ENCODE measurements at regions not wholly inside any gene's neighbourhood (a gene's known extent, or its start where the extent isn't known, plus 50 kb on each side); places are given as distances from the start of the nearest gene placed in this dataset.
"Not testable (repeated sequence)": the region's sequence is repeated elsewhere in the genome, so short reads cannot be mapped to it uniquely, and the experiment has no call there.

DNA sequence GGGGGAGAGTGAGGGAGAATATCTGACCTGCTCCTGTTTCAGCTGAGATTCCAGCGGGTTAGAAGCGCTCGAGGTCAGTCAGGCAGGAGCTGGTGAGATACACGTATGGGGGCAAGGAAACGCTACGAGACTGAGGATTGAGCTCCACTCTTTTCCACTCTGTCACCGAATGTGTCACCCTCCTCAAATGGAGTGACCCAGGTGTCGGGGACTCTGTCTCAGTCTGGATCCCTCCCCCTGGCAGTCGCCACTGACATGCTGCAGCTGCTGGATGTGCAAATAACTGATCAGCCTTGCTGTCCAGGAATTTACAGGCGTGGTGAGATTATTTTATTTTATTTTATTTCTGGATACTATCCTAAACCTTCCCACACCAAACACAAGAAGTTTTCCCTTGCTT lies 100.9 kb upstream of the DPP6 start:
- H3K4me3 ChIP-seq (ENCODE audit: low read depth, low read length), result no peak overlapping the region
- DNase-seq (ENCODE audit: low read depth), result no peak
- TF ChIP-seq, protein P1, sequence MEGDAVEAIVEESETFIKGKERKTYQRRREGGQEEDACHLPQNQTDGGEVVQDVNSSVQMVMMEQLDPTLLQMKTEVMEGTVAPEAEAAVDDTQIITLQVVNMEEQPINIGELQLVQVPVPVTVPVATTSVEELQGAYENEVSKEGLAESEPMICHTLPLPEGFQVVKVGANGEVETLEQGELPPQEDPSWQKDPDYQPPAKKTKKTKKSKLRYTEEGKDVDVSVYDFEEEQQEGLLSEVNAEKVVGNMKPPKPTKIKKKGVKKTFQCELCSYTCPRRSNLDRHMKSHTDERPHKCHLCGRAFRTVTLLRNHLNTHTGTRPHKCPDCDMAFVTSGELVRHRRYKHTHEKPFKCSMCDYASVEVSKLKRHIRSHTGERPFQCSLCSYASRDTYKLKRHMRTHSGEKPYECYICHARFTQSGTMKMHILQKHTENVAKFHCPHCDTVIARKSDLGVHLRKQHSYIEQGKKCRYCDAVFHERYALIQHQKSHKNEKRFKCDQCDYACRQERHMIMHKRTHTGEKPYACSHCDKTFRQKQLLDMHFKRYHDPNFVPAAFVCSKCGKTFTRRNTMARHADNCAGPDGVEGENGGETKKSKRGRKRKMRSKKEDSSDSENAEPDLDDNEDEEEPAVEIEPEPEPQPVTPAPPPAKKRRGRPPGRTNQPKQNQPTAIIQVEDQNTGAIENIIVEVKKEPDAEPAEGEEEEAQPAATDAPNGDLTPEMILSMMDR (IDR thresholded peaks at IDR 0.05; ENCODE audit: low read depth, low read length, missing control alignments), result no peak

DNA sequence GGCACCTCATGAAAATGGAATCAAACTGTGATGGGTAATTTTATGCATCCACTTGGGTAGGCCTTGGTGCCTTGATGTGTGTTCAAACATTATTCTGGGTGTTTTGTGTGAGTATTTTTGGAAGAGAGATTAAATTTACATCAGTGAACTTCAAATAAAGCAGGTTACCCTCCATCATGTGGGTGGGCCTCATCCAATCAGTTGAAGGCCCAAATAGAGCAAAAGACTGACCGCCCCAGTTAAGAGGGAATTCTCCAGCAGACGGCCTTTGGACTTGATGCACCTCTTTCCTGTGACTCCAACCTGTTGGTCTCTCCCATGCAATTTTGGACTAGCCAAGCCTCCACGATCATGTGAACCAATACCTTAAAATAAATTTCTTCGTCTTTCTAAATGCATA lies 97.7 kb upstream of the DPP6 start:
- DNase-seq (ENCODE audit: low read depth), result no peak
- TF ChIP-seq, protein P1 (IDR thresholded peaks at IDR 0.05; ENCODE audit: low read depth, low read length, missing control alignments), result no peak
- H3K4me3 ChIP-seq (ENCODE audit: low read depth, low read length), result no peak overlapping the region

DNA sequence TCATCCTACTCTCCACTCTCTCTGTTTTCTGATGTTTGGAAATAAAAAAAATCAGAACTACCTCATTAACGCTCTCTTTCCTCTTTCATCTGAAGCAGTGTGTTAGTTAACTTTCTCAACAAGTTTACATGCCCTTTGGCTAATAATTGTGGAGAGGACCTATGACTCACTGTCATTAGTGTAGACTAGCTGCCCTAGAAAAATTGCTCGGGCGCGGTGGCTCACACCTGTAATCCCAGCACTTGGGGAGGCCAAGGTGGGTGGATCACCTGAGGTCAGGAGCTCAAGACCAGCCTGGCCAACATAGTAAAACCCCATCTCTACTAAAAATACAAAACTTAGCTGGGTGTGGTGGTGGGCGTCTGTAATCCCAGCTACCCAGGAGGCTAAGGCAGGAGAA lies 94.5 kb upstream of the DPP6 start:
- not testable (repeated sequence) for H3K4me3 ChIP-seq (ENCODE audit: low read depth, low read length); DNase-seq (ENCODE audit: low read depth)

DNA sequence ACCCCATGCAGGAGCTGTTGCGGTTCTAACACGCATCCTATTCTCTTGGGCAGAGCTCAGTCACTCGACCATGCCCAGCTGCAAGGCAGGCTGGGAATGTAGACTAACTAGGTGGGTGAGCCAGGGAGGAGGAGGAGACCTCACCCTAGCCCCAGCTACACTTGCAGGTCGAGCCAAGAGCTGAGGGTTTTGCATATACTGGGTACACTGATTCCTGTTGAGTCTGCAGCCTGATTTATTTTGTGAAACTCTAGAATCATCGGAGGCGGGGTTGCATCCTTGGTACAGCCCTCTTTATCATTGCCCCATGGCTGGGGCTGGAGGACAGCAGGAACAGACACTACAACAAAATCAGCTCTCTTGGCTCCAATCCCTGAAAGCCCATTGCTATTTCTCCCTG lies 93.8 kb upstream of the DPP6 start:
- not testable (repeated sequence) for DNase-seq (ENCODE audit: low read depth); H3K4me3 ChIP-seq (ENCODE audit: low read depth, low read length)

DNA sequence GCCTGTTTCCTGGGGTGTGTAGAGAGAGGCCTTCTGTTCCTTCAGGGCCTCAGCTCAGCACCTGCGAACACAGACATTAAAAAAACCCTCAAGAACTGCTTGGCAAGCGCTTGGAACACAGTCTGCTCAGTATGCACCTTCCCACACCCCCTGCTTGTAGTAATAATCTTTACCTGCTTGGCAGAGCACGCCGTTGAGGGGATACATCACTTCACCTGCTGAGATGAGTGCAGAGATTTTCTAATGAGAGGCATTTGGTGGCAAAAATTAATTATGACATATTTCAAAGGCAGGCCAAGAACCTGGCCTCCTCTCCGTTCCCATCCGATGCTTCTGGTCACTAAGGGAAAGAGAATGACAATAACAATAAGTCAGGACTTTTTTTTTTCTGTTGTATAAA lies 93.4 kb upstream of the DPP6 start:
- DNase-seq (ENCODE audit: low read depth); H3K4me3 ChIP-seq (ENCODE audit: low read depth, low read length): not testable (repeated sequence)

DNA sequence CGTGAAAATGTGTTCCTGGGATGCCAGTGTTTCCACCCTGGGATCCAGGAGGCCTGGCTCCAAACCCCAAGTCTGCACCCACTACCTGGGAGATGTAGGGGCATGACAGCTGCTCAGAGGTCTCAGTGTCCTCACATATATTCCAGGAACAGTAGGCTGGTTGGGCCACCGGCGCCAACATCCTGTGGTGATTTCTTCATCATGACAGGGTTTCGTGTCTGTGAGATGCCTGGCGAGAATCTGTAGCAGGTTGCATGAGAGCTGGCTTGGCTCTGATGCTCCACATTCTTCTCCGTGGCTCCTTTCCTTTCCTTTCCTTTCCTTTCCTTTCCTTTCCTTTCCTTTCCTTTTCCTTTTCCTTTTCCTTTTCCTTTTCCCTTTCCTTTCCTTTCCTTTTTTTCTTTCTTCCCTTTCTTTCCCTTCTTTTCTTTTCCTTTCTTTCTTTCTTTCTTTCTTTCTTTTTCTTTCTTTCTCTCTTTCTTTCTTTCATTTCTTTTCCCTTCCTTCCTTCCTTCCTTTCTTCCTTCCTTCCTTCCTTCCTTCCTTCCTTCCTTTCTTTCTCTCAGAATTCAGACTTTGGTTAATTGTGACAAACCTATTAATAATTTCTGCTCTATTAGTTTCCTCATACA lies 87.6 kb upstream of the DPP6 start:
- DNase-seq (ENCODE audit: low read depth); H3K4me3 ChIP-seq (ENCODE audit: low read depth, low read length): not testable (repeated sequence)

DNA sequence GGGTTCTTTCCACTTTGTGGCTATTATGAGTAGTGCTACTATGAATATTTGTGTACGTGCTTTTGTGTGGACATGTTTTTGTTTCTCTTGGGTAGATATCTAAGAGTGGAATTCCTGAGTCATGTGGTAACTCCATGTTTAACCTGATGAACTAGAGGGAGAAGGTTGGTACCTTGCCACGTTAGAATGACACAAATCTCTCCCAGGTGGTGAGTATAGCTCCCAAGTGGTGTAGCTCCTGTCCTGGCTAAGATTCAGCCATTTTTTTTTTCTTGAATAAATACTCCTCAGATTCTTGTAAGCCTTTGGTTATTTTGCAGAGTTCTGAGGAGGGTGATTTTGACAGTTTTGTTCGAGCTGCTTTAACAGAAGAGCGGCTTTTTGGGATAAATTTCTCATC lies 83.2 kb upstream of the DPP6 start:
- not testable (repeated sequence) for DNase-seq (ENCODE audit: low read depth); H3K4me3 ChIP-seq (ENCODE audit: low read depth, low read length)

DNA sequence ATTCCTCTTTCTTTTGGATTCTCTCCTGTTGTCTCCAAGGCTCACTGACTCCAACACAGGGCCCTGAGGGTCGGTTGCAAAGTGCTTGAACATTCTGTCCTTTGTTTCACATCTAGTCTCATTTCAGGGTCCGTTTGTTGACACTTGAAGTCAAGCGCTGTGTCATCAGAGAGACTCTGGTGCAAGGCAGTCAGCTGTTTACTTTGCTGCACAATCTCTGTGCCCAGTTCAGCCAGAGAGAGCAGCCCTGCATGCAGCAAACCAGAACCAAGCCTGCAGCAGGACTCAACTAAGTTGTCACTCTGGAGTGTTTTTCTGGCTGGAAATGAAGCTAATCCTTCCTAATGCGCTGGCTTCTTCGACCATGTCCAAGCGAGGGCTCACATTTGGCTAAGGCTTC lies 77.6 kb upstream of the DPP6 start:
- H3K4me3 ChIP-seq (ENCODE audit: low read depth, low read length); DNase-seq (ENCODE audit: low read depth): not testable (repeated sequence)

DNA sequence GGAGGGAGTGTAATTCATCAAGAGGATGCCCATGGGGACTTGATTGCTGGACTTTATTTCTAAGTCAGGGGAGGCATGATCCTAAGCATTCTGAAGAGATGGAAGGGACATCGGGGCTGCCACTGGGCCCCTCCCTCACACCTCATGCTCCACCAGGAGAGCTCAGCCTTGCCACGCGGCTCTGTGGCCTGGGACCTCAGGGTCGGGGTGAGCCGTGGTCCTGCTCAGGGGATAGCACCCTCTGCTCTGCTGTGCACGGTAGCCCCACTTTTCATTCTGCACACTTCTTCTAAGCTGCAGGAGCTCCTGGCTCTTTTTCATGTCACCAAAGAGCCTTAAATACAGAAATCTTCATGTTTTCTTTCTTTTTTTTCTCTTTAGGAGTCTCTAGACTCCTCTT lies 75.5 kb upstream of the DPP6 start:
- H3K4me3 ChIP-seq (ENCODE audit: low read depth, low read length); DNase-seq (ENCODE audit: low read depth): not testable (repeated sequence)

DNA sequence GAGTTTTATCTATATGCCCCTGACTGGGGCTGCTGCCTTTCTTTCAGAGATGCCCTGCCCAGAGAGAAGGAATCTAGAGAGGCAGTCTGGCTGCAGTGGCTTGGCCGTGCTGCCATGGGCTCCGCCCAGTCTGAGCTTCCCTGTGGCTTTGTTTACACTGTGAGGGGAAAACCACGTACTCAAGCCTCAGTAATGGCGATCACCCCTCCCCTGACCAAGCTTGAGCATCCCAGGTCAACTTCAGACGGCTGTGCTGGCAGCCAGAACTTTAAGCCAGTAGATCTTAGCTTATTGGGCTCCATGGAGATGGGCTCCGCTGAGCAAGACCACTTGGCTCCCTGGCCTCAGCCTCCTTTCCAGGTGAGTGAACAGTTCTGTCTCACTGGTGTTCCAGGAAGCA lies 69.0 kb upstream of the DPP6 start:
- H3K4me3 ChIP-seq (ENCODE audit: low read depth, low read length); DNase-seq (ENCODE audit: low read depth): not testable (repeated sequence)

DNA sequence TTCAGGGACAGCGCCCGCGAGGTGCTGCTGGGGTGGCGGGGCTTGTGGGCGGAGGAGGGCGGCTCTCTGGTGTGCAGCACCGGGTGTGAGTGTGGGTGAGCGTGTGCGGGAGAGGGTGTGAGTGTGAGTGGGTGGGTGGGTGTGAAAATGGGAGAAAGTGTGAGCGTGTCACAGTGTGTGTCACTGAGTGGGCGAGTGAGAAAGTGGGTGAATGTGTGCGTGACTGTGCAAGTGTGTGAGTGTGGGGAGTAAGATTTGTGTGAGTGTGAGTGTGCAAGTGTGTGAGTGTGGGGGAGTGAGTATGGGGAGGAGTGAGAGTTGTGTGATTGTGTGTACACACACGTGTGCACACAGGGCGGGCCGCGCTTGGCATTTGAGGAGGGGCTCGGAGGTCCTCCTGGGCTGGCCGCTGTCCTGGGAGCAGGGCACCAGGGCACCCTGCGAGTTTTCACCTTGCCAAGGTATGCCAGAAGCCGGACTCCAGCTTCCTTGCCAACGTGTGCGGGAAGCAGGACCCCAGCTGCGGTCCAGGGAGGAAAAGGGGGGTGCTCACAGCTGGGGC lies 63.1 kb upstream of the DPP6 start:
- not testable (repeated sequence) for H3K4me3 ChIP-seq (ENCODE audit: low read depth, low read length); DNase-seq (ENCODE audit: low read depth)

DNA sequence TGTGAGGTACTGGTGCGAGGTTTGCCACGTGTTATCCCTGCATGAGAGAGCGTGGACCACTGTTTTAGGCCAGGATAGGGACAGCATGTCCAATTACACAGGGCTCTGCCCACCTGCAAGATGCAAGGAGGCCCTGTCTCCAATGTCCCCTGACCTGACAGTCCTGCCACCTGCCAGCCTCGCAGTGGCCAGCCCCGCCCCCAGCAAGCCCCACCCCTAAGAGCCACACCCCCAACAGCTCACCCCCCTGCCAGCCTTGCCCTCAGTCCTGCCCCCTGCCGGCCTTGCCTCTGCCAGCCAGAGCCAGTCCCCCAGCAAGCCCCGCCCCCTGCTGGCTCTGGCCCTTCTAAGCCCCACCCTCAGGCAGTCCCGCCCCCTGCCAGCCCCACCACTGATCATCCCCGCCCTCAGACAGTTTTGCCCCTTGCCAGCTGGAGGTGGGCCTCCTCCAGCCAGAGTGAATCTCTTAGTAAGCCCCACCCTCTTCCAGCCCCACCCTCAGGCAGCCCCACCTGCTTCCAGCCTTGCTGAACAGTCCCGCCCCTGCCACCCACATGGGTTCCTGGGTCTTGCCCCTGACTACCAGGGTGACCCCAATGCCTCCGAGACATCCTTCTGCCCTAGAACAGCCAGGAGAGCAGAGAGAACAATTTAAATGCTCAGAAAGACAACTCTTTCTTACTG lies 62.3 kb upstream of the DPP6 start:
- H3K4me3 ChIP-seq (ENCODE audit: low read depth, low read length); DNase-seq (ENCODE audit: low read depth): not testable (repeated sequence)

DNA sequence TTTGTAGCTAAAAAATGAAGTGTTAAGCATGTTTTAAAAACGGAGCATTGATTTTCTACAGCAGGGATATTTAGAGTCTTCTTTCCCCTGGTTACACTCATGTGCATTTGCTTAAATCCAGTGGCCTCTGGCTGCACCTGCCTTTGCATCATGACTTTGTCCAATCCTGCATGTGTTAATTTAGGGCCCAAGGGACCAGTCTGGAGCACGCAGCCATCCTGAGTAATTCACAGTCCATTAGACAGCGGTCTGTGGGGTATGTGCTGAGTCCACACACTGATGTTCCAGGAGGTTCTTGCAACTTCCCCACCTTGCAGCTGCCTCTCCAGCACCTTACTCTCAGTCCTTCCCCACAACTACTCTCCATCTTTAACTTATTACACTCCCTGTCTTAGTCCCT lies 60.7 kb upstream of the DPP6 start:
- DNase-seq (ENCODE audit: low read depth); H3K4me3 ChIP-seq (ENCODE audit: low read depth, low read length): not testable (repeated sequence)

DNA sequence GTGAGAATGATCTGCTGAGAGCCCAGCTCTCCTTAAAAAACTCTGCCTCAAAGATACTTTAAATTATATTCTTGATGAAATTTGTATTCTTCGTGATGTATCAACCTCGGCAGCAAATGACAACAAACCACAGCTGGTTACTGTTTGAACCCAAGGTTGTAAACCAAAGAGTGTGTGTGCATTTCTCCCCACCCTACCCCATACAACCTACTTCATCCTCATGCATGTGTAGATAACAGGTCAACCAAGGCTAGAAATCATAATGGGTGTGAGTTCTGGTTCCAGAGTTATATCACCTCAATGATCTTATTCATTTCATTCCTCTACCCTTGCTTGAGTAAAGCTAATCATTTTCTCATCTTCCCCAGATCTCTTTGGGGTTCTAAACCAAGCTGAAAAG lies 58.8 kb upstream of the DPP6 start:
- not testable (repeated sequence) for DNase-seq (ENCODE audit: low read depth)

DNA sequence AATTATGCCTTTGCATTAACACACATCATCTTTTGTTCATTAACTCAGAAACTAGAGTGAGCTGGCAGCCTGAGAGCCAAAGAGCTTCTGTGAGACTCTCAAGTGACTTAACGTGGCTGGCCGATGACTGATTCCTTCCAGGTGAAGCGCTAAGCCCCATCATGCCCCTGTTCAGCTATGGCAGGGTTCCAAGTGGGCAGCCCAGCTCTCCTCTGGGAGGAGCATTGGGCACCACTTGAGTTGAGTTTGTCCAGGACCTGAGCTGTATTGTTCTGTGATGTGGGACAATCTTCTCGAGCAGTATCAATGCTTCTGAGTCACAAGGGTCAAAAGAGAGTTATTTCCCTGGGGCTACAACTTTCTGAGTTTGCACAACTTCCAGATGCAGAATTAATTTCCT lies 53.3 kb upstream of the DPP6 start:
- not testable (repeated sequence) for H3K4me3 ChIP-seq (ENCODE audit: low read depth, low read length); DNase-seq (ENCODE audit: low read depth)

More for the DNA sequence above, 58.8 kb upstream of the DPP6 start:
- H3K4me3 ChIP-seq (ENCODE audit: low read depth, low read length), result not testable (repeated sequence)
